Endothelial cell of umbilical vein (primary cell): ENCODE measurements at regions not wholly inside any gene's neighbourhood (a gene's known extent, or its start where the extent isn't known, plus 50 kb on each side); places are given as distances from the start of the nearest gene placed in this dataset.

Experiments used
- BruUV-seq: library from RNA; stranded (reverse); fragments of 400-500 nt; replicated peaks from 2 replicates; lab custom pipeline; 2021; lab: Mats Ljungman, UMichigan
- CTCF ChIA-PET: fragments of 300-600, 350-600 bp; sonication (Branson Sonifier 250); formaldehyde crosslinking; loops from one replicate; lab custom pipeline; 2021; ENCODE audit warnings: antibody characterized with exemption, inconsistent platforms; lab: Charles Lee
- POLR2A ChIA-PET: fragments of 300-600, 350-600 bp; sonication (Branson Sonifier 250); formaldehyde crosslinking; loops from one replicate; lab custom pipeline; 2021; ENCODE audit warnings: antibody characterized with exemption, inconsistent platforms; lab: Charles Lee
- DNase-seq: peaks from one replicate; pipeline ENCODE4 v3.0.0-alpha.2; 2011; ENCODE audit warnings: low read depth, low spot score
- FAIRE-seq: peaks from 2 replicates; lab custom pipeline; 2011; peaks lifted over from hg19 to GRCh38; lab: Jason Lieb, UNC
- H2AFZ ChIP-seq: 2 replicates; pipeline ENCODE4 v1.6.0; 2012; ENCODE audit warnings: low read depth, low read length, control low read depth, inconsistent platforms
- H3K27ac ChIP-seq: 2 replicates; pipeline ENCODE4 v1.5.1; 2011; ENCODE audit warnings: low read depth, mild to moderate bottlenecking, control low read depth, low read length, moderate library complexity; ENCODE audit not compliant: insufficient read depth
- H3K27me3 ChIP-seq, 2 experiments: 2 replicates each; pipeline versions ENCODE4 v1.6.0 to v1.6.1; 2011; ENCODE audit warnings: low read length in 2 of 2, mixed read lengths in 1 of 2; ENCODE audit not compliant: control insufficient read depth in 2 of 2, insufficient read depth in 2 of 2
- H3K36me3 ChIP-seq, 2 experiments: 2 replicates in 1 of 2; 3 replicates in 1 of 2; pipeline ENCODE4 v1.5.1; 2011; ENCODE audit warnings: low read length in 2 of 2, mild to moderate bottlenecking in 1 of 2, moderate library complexity in 1 of 2; ENCODE audit not compliant: control insufficient read depth in 2 of 2, insufficient read depth in 2 of 2; ENCODE audit errors: extremely low read depth in 1 of 2
- H3K4me1 ChIP-seq: 3 replicates; pipeline ENCODE4 v1.5.1; 2011; ENCODE audit warnings: mild to moderate bottlenecking, low read length; ENCODE audit not compliant: control insufficient read depth, insufficient read depth; ENCODE audit errors: extremely low read depth
- H3K4me2 ChIP-seq: 2 replicates; pipeline ENCODE4 v1.6.1; 2011; ENCODE audit warnings: low read length, control low read depth, mixed read lengths; ENCODE audit not compliant: insufficient read depth
- H3K4me3 ChIP-seq, 3 experiments: fragments of 200-600 bp in 1 of 3; sonication (generic), shearing (Covaris generic) in 1 of 3; replicated peaks in 1 of 3; 2 replicates each; pipeline ENCODE4 v1.5.1; 2011 to 2016; ENCODE audit warnings: control low read depth in 3 of 3, low read length in 3 of 3, mild to moderate bottlenecking in 2 of 3, inconsistent platforms in 1 of 3, low read depth in 1 of 3, moderate library complexity in 1 of 3; ENCODE audit not compliant: insufficient read depth in 1 of 3
- H3K79me2 ChIP-seq: 2 replicates; pipeline ENCODE4 v1.6.0; 2012; ENCODE audit warnings: low read length, inconsistent platforms; ENCODE audit not compliant: control insufficient read depth, insufficient read depth
- H3K9ac ChIP-seq: replicated peaks from 2 replicates; pipeline ENCODE3; 2011; ENCODE audit warnings: low read length, control low read depth; ENCODE audit not compliant: insufficient read depth; ENCODE audit errors: extremely low read depth
- H3K9me1 ChIP-seq: replicated peaks from 3 replicates; pipeline ENCODE4 v1.6.0; 2011; ENCODE audit warnings: mild to moderate bottlenecking, low read length; ENCODE audit not compliant: control insufficient read depth, insufficient read depth; ENCODE audit errors: extremely low read depth
- H3K9me3 ChIP-seq: replicated peaks from 2 replicates; pipeline ENCODE4 v1.5.1; 2012; ENCODE audit warnings: low read length, inconsistent platforms; ENCODE audit not compliant: control insufficient read depth, insufficient read depth
- H4K20me1 ChIP-seq: replicated peaks from 2 replicates; pipeline ENCODE3; 2011; ENCODE audit warnings: mild to moderate bottlenecking, low read length; ENCODE audit not compliant: control insufficient read depth, insufficient read depth; ENCODE audit errors: extremely low read depth
- CTCF ChIP-seq, 2 donors: IDR thresholded peaks; 1 replicate in 1 of 2; 2 replicates in 1 of 2; pipeline ENCODE4 v1.5.1; 2011; ENCODE audit warnings: low read length in 2 of 2, mild to moderate bottlenecking in 2 of 2, moderate library complexity in 2 of 2, control low read depth in 1 of 2, inconsistent platforms in 1 of 2, low read depth in 1 of 2; ENCODE audit not compliant: insufficient read depth in 1 of 2; ENCODE audit errors: extremely low read depth in 1 of 2
- EZH2 ChIP-seq: IDR thresholded peaks from 2 replicates; pipeline ENCODE4 v1.6.1; 2012; ENCODE audit warnings: borderline replicate concordance, low read depth, mild to moderate bottlenecking, moderate library complexity, low read length, inconsistent platforms; ENCODE audit not compliant: severe bottlenecking
- FOS ChIP-seq: IDR thresholded peaks from 2 replicates; pipeline ENCODE4 v1.6.1; 2011; ENCODE audit warnings: mild to moderate bottlenecking, low read length, moderate library complexity, borderline replicate concordance; ENCODE audit not compliant: insufficient read depth
- GATA2 ChIP-seq: IDR thresholded peaks from 2 replicates; pipeline ENCODE4 v1.7.0; 2011; ENCODE audit warnings: low read depth, mild to moderate bottlenecking, moderate library complexity, mixed read lengths, low read length; ENCODE audit not compliant: insufficient read length, insufficient read depth
- JUN ChIP-seq: IDR thresholded peaks from 2 replicates; pipeline ENCODE4 v1.6.1; 2011; ENCODE audit warnings: borderline replicate concordance, low read depth; ENCODE audit not compliant: insufficient read length, insufficient read depth
- MYC ChIP-seq: IDR thresholded peaks from one replicate; pipeline ENCODE4 v1.6.1; 2011; ENCODE audit warnings: mild to moderate bottlenecking, low read depth, low read length
- POLR2A ChIP-seq: IDR thresholded peaks from 2 replicates; pipeline ENCODE4 v1.6.1; 2012; ENCODE audit warnings: low read depth, mild to moderate bottlenecking, control low read depth, low read length
- POLR2AphosphoS5 ChIP-seq: IDR thresholded peaks from 2 replicates; pipeline ENCODE4 v1.6.1; 2012; ENCODE audit warnings: low read depth, mild to moderate bottlenecking, control low read depth, low read length, moderate library complexity; ENCODE audit not compliant: insufficient read depth
- dilution Hi-C: fragments of 300-500 bp; cut with MboI; formaldehyde crosslinking; loops from one replicate; pipeline ENCODE4 v1.15.0; 2019; ENCODE audit warnings: low sequenced_read_pairs; ENCODE audit not compliant: extremely low pct_ligation_motif_present
- intact Hi-C: fragments of 100-400 bp; cut with micrococcal nuclease; formaldehyde crosslinking; loops from one replicate; pipeline ENCODE4 v1.10.0; 2022
- TF ChIP-seq, protein P1 (sequence below): IDR thresholded peaks from 2 replicates; pipeline ENCODE4 v1.6.1; 2011; ENCODE audit not compliant: insufficient read depth, insufficient read length

DNA sequence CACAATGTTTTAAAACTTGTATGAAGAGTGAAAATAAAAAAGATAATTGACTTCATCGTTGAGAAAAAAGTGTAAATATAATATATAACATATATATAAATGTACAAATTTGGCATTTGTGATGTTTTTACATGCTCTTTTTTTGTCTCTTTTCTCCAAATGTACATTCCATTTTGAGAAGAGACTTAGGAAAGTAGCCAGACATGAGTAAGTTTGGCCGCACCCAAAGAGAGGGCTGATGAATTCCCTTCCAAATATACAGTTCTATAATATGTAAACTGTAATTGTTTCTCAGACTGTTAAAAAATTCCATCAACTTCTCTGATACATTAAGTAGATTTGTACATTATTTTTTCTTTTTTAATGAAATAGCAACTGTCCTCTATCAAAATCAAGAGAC, 193.2 kb upstream of the MAP3K1 start:
- Histone ChIP-seq H3K9me1 (no peaks in the 10 kb centered on the region), H3K27me3 (no peaks in the 10 kb centered on the region), H4K20me1 (no peaks in the 10 kb centered on the region), H3K36me3 (no peaks in the 10 kb centered on the region), H3K79me2 (no peaks in the 10 kb centered on the region), H3K9ac (no peak overlapping the region), H3K4me2 (no peak overlapping the region), H3K27ac (no peak overlapping the region), H3K9me3 (no peaks in the 10 kb centered on the region), H3K4me1 (peaks cover 10% of the 10 kb centered on the region), H3K4me3 (no peak overlapping the region), H2AFZ (no peak overlapping the region)
- dilution Hi-C loops (no loop called here), intact Hi-C loops (no loop called here)
- FAIRE-seq (no peak), DNase-seq (no peak)
- POLR2A ChIA-PET: no interaction called here
- CTCF ChIA-PET: no interaction called here
- TF ChIP-seq, protein P1, sequence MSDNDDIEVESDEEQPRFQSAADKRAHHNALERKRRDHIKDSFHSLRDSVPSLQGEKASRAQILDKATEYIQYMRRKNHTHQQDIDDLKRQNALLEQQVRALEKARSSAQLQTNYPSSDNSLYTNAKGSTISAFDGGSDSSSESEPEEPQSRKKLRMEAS: no peak
- TF ChIP-seq CTCF (IDR thresholded peaks at IDR 0.05; ENCODE audit: extremely low read depth in 1 of 2, insufficient read depth in 1 of 2, low read depth in 1 of 2, low read length in 2 of 2) (no peak), EZH2 (no peak)
- BruUV-seq: no TSS peak

DNA sequence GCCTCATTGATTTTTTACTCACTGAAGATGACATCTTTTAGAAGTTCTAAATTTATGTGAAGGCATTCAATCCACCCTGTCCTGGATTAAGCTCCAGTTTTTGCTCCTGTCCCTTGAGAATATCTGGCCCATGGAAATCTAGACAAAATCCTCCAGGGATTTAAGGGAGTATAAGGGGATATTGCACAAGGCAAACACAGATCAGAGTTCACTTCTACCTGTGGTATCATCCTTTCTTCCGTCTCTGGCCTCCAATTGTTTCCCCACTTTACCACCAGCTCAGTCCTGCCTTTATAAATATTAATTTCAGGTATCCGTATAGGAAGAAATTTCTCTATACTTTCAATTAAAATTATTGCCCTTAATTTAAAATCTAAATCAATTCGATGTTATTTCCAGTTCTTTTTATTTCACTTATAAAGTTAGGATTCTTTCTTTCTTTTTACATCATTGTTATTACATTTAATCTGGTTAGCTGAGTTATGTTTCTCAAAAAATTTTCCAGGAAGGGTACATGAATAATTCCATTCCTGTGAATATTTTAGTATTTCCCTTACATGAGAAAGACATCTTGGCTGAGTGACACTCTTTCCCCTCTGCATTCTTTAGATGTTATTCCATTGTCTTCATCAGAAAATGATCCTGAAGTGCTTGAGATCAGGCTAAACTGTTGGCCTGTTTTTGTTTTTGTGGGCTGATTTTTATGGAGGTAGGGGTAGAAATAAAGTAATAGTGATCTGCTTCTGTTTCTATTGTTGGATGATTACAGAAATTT, 194.3 kb upstream of the MAP3K1 start:
- H4K20me1 ChIP-seq: no peaks in the 10 kb centered on the region
- POLR2A ChIA-PET: no interaction called here
- FAIRE-seq (peak; percentile 8), DNase-seq (peak; percentile 69)
- dilution Hi-C loops (no loop called here), intact Hi-C loops (no loop called here)
- H3K4me2 ChIP-seq: peak overlapping the region; percentile 16
- CTCF ChIA-PET: no interaction called here
- H3K9me1 ChIP-seq: no peaks in the 10 kb centered on the region
- no peak overlapping the region for H2AFZ ChIP-seq
- H3K36me3 ChIP-seq: no peaks in the 10 kb centered on the region
- TF ChIP-seq, protein P1: no peak
- TF ChIP-seq FOS (no peak), POLR2AphosphoS5 (no peak), CTCF (IDR thresholded peaks at IDR 0.05; ENCODE audit: extremely low read depth in 1 of 2, insufficient read depth in 1 of 2, low read depth in 1 of 2, low read length in 2 of 2) (no peak), MYC (no peak), EZH2 (no peak), POLR2A (no peak), GATA2 (no peak), JUN (no peak)
- no peaks in the 10 kb centered on the region for H3K27me3 ChIP-seq
- BruUV-seq: no TSS peak
- no peak overlapping the region for H3K4me3 ChIP-seq
- H3K27ac ChIP-seq: peak overlapping the region; percentile 33
- H3K9me3 ChIP-seq: no peaks in the 10 kb centered on the region
- no peak overlapping the region for H3K9ac ChIP-seq
- no peaks in the 10 kb centered on the region for H3K79me2 ChIP-seq
- peaks cover 11% of the 10 kb centered on the region for H3K4me1 ChIP-seq
